Lower leg skin (tissue), 3 donors: ENCODE measurements at regions not wholly inside any gene's neighbourhood (a gene's known extent, or its start where the extent isn't known, plus 50 kb on each side); places are given as distances from the start of the nearest gene placed in this dataset.
"Not testable (repeated sequence)": the region's sequence is repeated elsewhere in the genome, so short reads cannot be mapped to it uniquely, and the experiment has no call there.

Experiments
- CTCF ChIP-seq, 3 donors: fragments of 450-650 bp; IDR thresholded peaks; one replicate each; pipeline ENCODE4 v1.5.1; 2016; ENCODE audit warnings: antibody characterized with exemption in 3 of 3, mild to moderate bottlenecking in 3 of 3, moderate library complexity in 2 of 3
- POLR2A ChIP-seq, 2 donors: fragments of 450-650 bp; IDR thresholded peaks; one replicate each; pipeline ENCODE4 v1.6.1; 2016 to 2017; ENCODE audit warnings: antibody characterized with exemption in 2 of 2, mild to moderate bottlenecking in 1 of 2, moderate library complexity in 1 of 2

- TF ChIP-seq CTCF, POLR2A (IDR thresholded peaks at IDR 0.05): not testable (repeated sequence)
Observed at GRCh38 chr20:53882438-53882986, 187.9 kb downstream of the BCAS1 start.
